Neutrophil (primary cell): ENCODE measurements at regions not wholly inside any gene's neighbourhood (a gene's known extent, or its start where the extent isn't known, plus 50 kb on each side); places are given as distances from the start of the nearest gene placed in this dataset.

Source experiments
- H3K27ac ChIP-seq: fragments of 200-600 bp; sonication (generic); 2 replicates; pipeline ENCODE4 v1.5.1; 2016; ENCODE audit warnings: mild to moderate bottlenecking, moderate library complexity
- H3K27me3 ChIP-seq: fragments of 200-600 bp; sonication (generic); 2 replicates; pipeline ENCODE4 v1.6.0; 2016; ENCODE audit warnings: mild to moderate bottlenecking
- H3K36me3 ChIP-seq: fragments of 200-600 bp; sonication (generic); 2 replicates; pipeline ENCODE4 v1.5.1; 2017
- H3K4me1 ChIP-seq, 2 experiments: fragments of 200-600 bp in 1 of 2; sonication (generic) in 1 of 2; 1 replicate in 1 of 2; 2 replicates in 1 of 2; pipeline versions ENCODE4 v1.5.1 to v1.6.1; 2013 to 2016; ENCODE audit warnings: low read depth in 1 of 2, low read length in 1 of 2, mild to moderate bottlenecking in 1 of 2, moderate library complexity in 1 of 2; ENCODE audit not compliant: control insufficient read depth in 1 of 2, insufficient read depth in 1 of 2
- H3K4me3 ChIP-seq, 2 experiments: fragments of 200-600 bp in 1 of 2; sonication (generic) in 1 of 2; 1 replicate in 1 of 2; 2 replicates in 1 of 2; pipeline ENCODE4 v1.5.1; 2013 to 2016; ENCODE audit warnings: low read depth in 1 of 2, low read length in 1 of 2, mild to moderate bottlenecking in 1 of 2, moderate library complexity in 1 of 2
- H3K9me3 ChIP-seq: fragments of 200-600 bp; sonication (generic); 2 replicates; pipeline ENCODE4 v1.5.1; 2016
- TF ChIP-seq, protein P1 (sequence below): fragments of 200-600 bp; sonication (generic); IDR thresholded peaks from 2 replicates; pipeline ENCODE4 v1.5.1; 2016; ENCODE audit warnings: antibody characterized with exemption

DNA sequence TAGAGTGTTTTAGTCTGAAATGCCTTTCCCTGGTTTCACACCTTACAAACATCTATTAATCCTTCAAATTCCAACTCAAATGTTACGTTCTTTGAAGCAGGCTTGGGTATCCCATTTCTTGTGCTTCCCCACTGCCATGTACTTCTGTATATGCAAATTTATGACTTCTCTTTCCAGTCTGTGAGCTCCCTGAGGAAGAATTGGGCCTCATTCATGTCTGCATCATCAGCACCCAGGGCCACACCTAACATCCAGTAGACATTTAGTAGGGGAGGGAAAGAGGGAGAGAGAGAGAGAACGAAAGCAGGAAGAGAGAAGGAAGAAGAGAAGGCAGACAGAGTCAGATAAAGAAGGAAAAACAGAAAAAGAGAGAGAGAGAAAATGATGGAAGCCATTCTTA is 53.3 kb upstream of the KY start:
- no peaks in the 10 kb centered on the region for H3K36me3 ChIP-seq
- TF ChIP-seq, protein P1, sequence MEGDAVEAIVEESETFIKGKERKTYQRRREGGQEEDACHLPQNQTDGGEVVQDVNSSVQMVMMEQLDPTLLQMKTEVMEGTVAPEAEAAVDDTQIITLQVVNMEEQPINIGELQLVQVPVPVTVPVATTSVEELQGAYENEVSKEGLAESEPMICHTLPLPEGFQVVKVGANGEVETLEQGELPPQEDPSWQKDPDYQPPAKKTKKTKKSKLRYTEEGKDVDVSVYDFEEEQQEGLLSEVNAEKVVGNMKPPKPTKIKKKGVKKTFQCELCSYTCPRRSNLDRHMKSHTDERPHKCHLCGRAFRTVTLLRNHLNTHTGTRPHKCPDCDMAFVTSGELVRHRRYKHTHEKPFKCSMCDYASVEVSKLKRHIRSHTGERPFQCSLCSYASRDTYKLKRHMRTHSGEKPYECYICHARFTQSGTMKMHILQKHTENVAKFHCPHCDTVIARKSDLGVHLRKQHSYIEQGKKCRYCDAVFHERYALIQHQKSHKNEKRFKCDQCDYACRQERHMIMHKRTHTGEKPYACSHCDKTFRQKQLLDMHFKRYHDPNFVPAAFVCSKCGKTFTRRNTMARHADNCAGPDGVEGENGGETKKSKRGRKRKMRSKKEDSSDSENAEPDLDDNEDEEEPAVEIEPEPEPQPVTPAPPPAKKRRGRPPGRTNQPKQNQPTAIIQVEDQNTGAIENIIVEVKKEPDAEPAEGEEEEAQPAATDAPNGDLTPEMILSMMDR = no peak

DNA sequence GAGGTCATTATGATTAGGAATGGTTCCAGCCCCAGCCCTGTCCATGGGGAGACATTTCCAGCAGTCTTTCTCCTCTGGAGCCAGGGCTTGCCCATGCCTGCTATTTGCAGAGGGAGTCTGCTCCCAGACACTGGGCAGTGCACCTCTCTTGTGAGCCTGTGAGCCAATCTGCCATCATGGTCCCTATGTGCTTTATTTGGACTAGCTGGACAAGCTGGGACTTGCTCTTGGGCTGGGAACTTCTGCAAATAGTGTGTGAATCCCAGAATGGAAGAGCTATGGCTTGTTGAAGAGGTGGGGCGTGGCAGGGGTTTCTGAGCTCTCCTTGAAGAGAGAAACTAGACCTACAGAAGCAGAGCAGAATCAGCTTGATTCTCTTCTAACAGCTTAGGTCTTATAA is 53.7 kb upstream of the KY start:
- Histone ChIP-seq H3K4me1 (no peaks in the 10 kb centered on the region), H3K27me3 (no peaks in the 10 kb centered on the region), H3K9me3 (no peaks in the 10 kb centered on the region), H3K27ac (no peak overlapping the region), H3K36me3 (no peaks in the 10 kb centered on the region), H3K4me3 (no peak overlapping the region)
- TF ChIP-seq, protein P1 = no peak

More for the DNA sequence above, 53.3 kb upstream of the KY start:
- no peak overlapping the region for H3K4me3 ChIP-seq
- H3K9me3 ChIP-seq = no peaks in the 10 kb centered on the region
- no peak overlapping the region for H3K27ac ChIP-seq
- no peaks in the 10 kb centered on the region for H3K4me1 ChIP-seq
- H3K27me3 ChIP-seq = no peaks in the 10 kb centered on the region

DNA sequence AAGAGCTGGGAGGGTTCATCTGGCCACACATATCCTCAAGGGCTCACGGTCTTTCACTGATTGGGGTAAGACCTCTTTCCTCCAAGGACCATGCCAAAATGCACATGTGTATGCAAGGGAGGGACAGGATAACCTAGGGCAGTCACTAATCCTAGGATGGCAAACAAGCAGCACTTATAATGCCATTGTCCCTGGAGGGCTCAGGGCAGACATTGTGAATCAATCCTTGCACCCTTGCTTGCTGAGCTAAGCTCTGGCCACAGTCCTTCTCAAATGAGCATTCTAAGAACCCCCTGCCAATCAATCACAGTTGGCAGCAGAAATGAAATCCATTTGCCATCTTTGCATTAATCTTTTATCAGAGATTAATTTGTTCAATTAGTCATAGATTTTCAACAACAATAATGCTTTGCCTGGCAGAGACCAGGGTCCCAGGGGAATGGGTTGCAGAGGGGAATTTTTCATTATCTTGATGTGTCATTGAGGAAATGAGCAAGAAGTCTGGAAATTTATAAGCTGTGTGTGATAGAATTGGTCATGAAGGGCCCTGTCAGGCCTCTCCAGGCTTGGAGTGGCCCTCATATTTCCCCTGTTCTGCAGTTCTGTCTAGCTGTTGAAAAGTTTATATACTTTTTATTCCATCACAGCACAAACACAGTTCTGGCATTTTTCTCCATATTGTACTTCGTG is 57.2 kb upstream of the KY start:
- Histone ChIP-seq H3K4me3 (no peak overlapping the region), H3K27ac (no peak overlapping the region), H3K36me3 (no peaks in the 10 kb centered on the region), H3K27me3 (no peaks in the 10 kb centered on the region), H3K9me3 (no peaks in the 10 kb centered on the region), H3K4me1 (peaks cover 0 to under 1% of the 10 kb centered on the region in 2 experiments)
- TF ChIP-seq, protein P1 = no peak

DNA sequence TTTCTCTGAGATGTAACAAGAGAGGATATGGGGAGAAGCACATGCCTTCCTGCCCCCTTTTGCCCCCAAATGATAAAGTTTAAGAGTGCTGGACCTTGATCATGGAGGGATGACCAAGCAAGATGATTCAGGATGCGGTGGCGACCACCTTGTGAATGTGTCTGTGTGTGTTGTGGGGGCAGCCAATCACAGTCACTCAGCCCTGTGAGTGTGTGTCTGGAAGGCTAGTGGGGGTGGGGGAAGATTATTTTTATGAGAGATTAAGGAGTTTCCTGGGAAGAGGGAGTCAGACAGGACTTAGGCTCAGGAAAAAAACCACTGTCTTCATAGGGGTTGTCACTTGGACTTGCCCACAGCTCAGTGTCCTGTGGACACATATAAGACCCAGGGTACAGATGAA is 57.8 kb upstream of the KY start:
- no peak overlapping the region for H3K4me3 ChIP-seq
- TF ChIP-seq, protein P1 = no peak
- no peak overlapping the region for H3K27ac ChIP-seq
- no peaks in the 10 kb centered on the region for H3K9me3 ChIP-seq
- H3K4me1 ChIP-seq = peaks cover 5 to 6% of the 10 kb centered on the region in 2 experiments
- no peaks in the 10 kb centered on the region for H3K27me3 ChIP-seq
- H3K36me3 ChIP-seq = no peaks in the 10 kb centered on the region

DNA sequence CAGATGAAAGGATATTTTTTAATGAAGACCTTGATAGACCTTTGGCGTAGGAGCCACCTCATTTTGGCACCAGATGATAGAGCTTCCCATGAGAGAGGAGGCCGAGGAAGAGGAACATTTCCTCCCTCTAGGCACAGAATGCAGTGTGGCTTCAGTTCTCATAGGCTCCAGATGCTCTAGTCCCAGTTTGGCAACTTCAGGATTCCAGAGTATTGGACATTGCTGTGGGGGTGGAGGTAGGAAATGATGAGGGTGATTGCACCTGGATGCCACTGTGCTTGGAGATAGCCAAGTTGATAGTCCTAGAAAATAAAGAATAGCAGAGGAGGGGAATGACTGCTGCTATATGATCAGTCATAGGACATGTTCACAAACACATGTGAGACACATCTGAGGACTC is 58.3 kb upstream of the KY start:
- H3K27me3 ChIP-seq = no peaks in the 10 kb centered on the region
- no peaks in the 10 kb centered on the region for H3K9me3 ChIP-seq
- H3K36me3 ChIP-seq = no peaks in the 10 kb centered on the region
- peaks cover 8 to 10% of the 10 kb centered on the region in 2 experiments for H3K4me1 ChIP-seq
- TF ChIP-seq, protein P1 = no peak
- no peak overlapping the region for H3K4me3 ChIP-seq
- H3K27ac ChIP-seq = no peak overlapping the region
